H9 (cell line): ENCODE measurements at regions not wholly inside any gene's neighbourhood (a gene's known extent, or its start where the extent isn't known, plus 50 kb on each side); places are given as distances from the start of the nearest gene placed in this dataset.

Experiments
- DNase-seq: peaks from one replicate; pipeline ENCODE4 v3.0.0-alpha.2; 2017
- H2AFZ ChIP-seq: one replicate; pipeline ENCODE4 v1.6.1; 2013; ENCODE audit warnings: mild to moderate bottlenecking, low read length, control low read depth, moderate library complexity
- H2AK5ac ChIP-seq: 2 replicates; pipeline ENCODE4 v1.6.1; 2013; ENCODE audit warnings: low read length, control low read depth, mixed read lengths; ENCODE audit not compliant: insufficient read length
- H2BK120ac ChIP-seq: one replicate; pipeline ENCODE4 v1.6.1; 2013; ENCODE audit warnings: low read depth, mild to moderate bottlenecking, low read length, control low read depth, inconsistent platforms; ENCODE audit not compliant: poor library complexity, severe bottlenecking
- H2BK12ac ChIP-seq: 2 replicates; pipeline ENCODE4 v1.6.1; 2013; ENCODE audit warnings: low read length, control low read depth, mixed read lengths, low read depth; ENCODE audit not compliant: insufficient read length
- H2BK15ac ChIP-seq: 2 replicates; pipeline ENCODE4 v1.6.1; 2013; ENCODE audit warnings: low read depth, low read length, control low read depth
- H2BK20ac ChIP-seq: one replicate; pipeline ENCODE4 v1.6.1; 2013; ENCODE audit warnings: low read depth, mild to moderate bottlenecking, low read length, control low read depth, inconsistent platforms; ENCODE audit not compliant: poor library complexity, severe bottlenecking
- H2BK5ac ChIP-seq: 2 replicates; pipeline ENCODE4 v1.6.1; 2013; ENCODE audit warnings: low read length, control low read depth, mixed read lengths; ENCODE audit not compliant: insufficient read length
- H3K14ac ChIP-seq: 2 replicates; pipeline ENCODE4 v1.6.1; 2013; ENCODE audit warnings: low read length, control low read depth; ENCODE audit not compliant: insufficient read depth
- H3K18ac ChIP-seq: 2 replicates; pipeline ENCODE4 v1.6.1; 2013; ENCODE audit warnings: low read depth, mild to moderate bottlenecking, mixed read lengths, low read length, control low read depth; ENCODE audit not compliant: insufficient read length
- H3K23ac ChIP-seq: 2 replicates; pipeline ENCODE4 v1.6.1; 2013; ENCODE audit warnings: low read length, control low read depth, mixed read lengths, low read depth; ENCODE audit not compliant: insufficient read length
- H3K23me2 ChIP-seq: 2 replicates; pipeline ENCODE4 v1.6.1; 2013; ENCODE audit warnings: low read depth, mild to moderate bottlenecking, mixed read lengths, low read length, control low read depth; ENCODE audit not compliant: insufficient read length, poor library complexity, severe bottlenecking
- H3K27ac ChIP-seq: 2 replicates; pipeline ENCODE4 v1.5.1; 2013; ENCODE audit warnings: low read length, control low read depth, mixed read lengths, low read depth; ENCODE audit not compliant: insufficient read length
- H3K27me3 ChIP-seq: 2 replicates; pipeline ENCODE4 v1.6.1; 2013; ENCODE audit warnings: low read length, control low read depth, inconsistent platforms; ENCODE audit not compliant: insufficient read depth
- H3K4ac ChIP-seq: 2 replicates; pipeline ENCODE4 v1.6.1; 2013; ENCODE audit warnings: low read depth, mild to moderate bottlenecking, control low read depth, inconsistent platforms, low read length, moderate library complexity
- H3K4me1 ChIP-seq: 2 replicates; pipeline ENCODE4 v1.6.1; 2013; ENCODE audit warnings: low read length, control low read depth, inconsistent platforms; ENCODE audit not compliant: insufficient read depth
- H3K4me2 ChIP-seq: 2 replicates; pipeline ENCODE4 v1.6.1; 2013; ENCODE audit warnings: low read length, control low read depth, mixed read lengths; ENCODE audit not compliant: insufficient read length, insufficient read depth
- H3K56ac ChIP-seq: 2 replicates; pipeline ENCODE4 v1.6.1; 2013; ENCODE audit warnings: low read depth, mild to moderate bottlenecking, mixed read lengths, low read length, control low read depth; ENCODE audit not compliant: insufficient read length
- H3K79me1 ChIP-seq: 2 replicates; pipeline ENCODE4 v1.6.1; 2013; ENCODE audit warnings: low read depth, mild to moderate bottlenecking, moderate library complexity, low read length, control low read depth, inconsistent platforms; ENCODE audit not compliant: insufficient read depth, poor library complexity, severe bottlenecking
- H3K79me2 ChIP-seq: 2 replicates; pipeline ENCODE4 v1.6.1; 2013; ENCODE audit warnings: low read length, control low read depth, inconsistent platforms; ENCODE audit not compliant: insufficient read depth
- H3K9ac ChIP-seq: 2 replicates; pipeline ENCODE4 v1.6.1; 2013; ENCODE audit warnings: low read length, control low read depth, mixed read lengths; ENCODE audit not compliant: insufficient read length; ENCODE audit errors: extremely low read depth
- H3K9me3 ChIP-seq: one replicate; pipeline ENCODE4 v1.6.1; 2013; ENCODE audit warnings: low read depth, low read length, inconsistent platforms; ENCODE audit not compliant: control insufficient read depth
- H3T11ph ChIP-seq: one replicate; pipeline ENCODE4 v1.6.1; 2013; ENCODE audit warnings: mild to moderate bottlenecking, low read length, control low read depth, inconsistent platforms
- H4K20me1 ChIP-seq: one replicate; pipeline ENCODE4 v1.6.1; 2013; ENCODE audit not compliant: control insufficient read depth, insufficient read length, insufficient read depth
- H4K5ac ChIP-seq: 2 replicates; pipeline ENCODE4 v1.6.1; 2013; ENCODE audit warnings: low read depth, mild to moderate bottlenecking, mixed read lengths, low read length, control low read depth; ENCODE audit not compliant: insufficient read length
- H4K8ac ChIP-seq: replicated peaks from 2 replicates; pipeline ENCODE4 v1.6.1; 2013; ENCODE audit warnings: low read length, control low read depth, mixed read lengths, low read depth; ENCODE audit not compliant: insufficient read length
- H4K91ac ChIP-seq: 2 replicates; pipeline ENCODE4 v1.6.1; 2013; ENCODE audit warnings: low read depth, mild to moderate bottlenecking, moderate library complexity, mixed read lengths, low read length, control low read depth; ENCODE audit not compliant: insufficient read length
- H3K27ac Mint-ChIP-seq, 3 experiments: 2 replicates in 2 of 3; 3 replicates in 1 of 3; pipeline ENCODE4 v1.8.0; 2020 to 2021; ENCODE audit warnings: mixed read lengths in 3 of 3, mild to moderate bottlenecking in 1 of 3, moderate library complexity in 1 of 3
- H3K27me3 Mint-ChIP-seq: 2 replicates; pipeline ENCODE4 v1.8.0; 2021; ENCODE audit warnings: low read depth, mild to moderate bottlenecking, moderate library complexity, mixed read lengths
- H3K36me3 Mint-ChIP-seq, 3 experiments: 2 replicates in 2 of 3; 3 replicates in 1 of 3; pipeline ENCODE4 v1.8.0; 2020 to 2021; ENCODE audit warnings: low read depth in 3 of 3, mixed read lengths in 3 of 3; ENCODE audit not compliant: insufficient read depth in 1 of 3
- H3K4me1 Mint-ChIP-seq, 2 experiments: 2 replicates each; pipeline ENCODE4 v1.8.0; 2020; ENCODE audit warnings: mixed read lengths in 2 of 2
- H3K4me3 Mint-ChIP-seq, 2 experiments: 2 replicates in 1 of 2; 3 replicates in 1 of 2; pipeline ENCODE4 v1.8.0; 2020 to 2021; ENCODE audit warnings: mild to moderate bottlenecking in 2 of 2, mixed read lengths in 2 of 2, moderate library complexity in 1 of 2
- H3K9me3 Mint-ChIP-seq, 2 experiments: 2 replicates in 1 of 2; 3 replicates in 1 of 2; pipeline ENCODE4 v1.8.0; 2020; ENCODE audit warnings: mild to moderate bottlenecking in 2 of 2, mixed read lengths in 2 of 2, moderate library complexity in 1 of 2
- CTCF ChIP-seq: fragments of 200-600 bp; sonication (generic); conservative IDR thresholded peaks from 3 replicates; pipeline ENCODE4 v1.8.0; 2021; ENCODE audit warnings: antibody characterized with exemption, mild to moderate bottlenecking

- no peak for TF ChIP-seq CTCF
- Histone ChIP-seq H4K20me1 (no peaks in the 10 kb centered on the region), H3K18ac (no peak overlapping the region), H4K91ac (no peak overlapping the region), H3K79me2 (no peaks in the 10 kb centered on the region), H3K27me3 (no peaks in the 10 kb centered on the region), H2BK5ac (no peak overlapping the region), H3K79me1 (no peaks in the 10 kb centered on the region), H3K4ac (no peak overlapping the region), H4K8ac (no peak overlapping the region), H3K14ac (no peak overlapping the region), H2AK5ac (no peak overlapping the region), H2AFZ (no peak overlapping the region), H3K4me2 (no peak overlapping the region), H3K23ac (no peak overlapping the region), H3K27ac (no peak overlapping the region), H2BK12ac (no peak overlapping the region), H3K4me1 (no peaks in the 10 kb centered on the region), H4K5ac (no peak overlapping the region), H3K9ac (no peak overlapping the region), H2BK120ac (no peak overlapping the region), H3K23me2 (no peaks in the 10 kb centered on the region), H2BK15ac (no peak overlapping the region), H3T11ph (no peak overlapping the region), H2BK20ac (no peak overlapping the region), H3K56ac (no peak overlapping the region), H3K9me3 (no peaks in the 10 kb centered on the region)
- no peak overlapping the region for H3K27ac Mint-ChIP-seq
- no peaks in the 10 kb centered on the region for H3K36me3 Mint-ChIP-seq
- no peaks in the 10 kb centered on the region for H3K9me3 Mint-ChIP-seq
- no peak for DNase-seq
- peaks cover 0 to 6% of the 10 kb centered on the region in 2 experiments; a peak in 1 of 4 replicates for H3K4me1 Mint-ChIP-seq
- H3K27me3 Mint-ChIP-seq, result no peaks in the 10 kb centered on the region
- no peak overlapping the region for H3K4me3 Mint-ChIP-seq
These were observed 654.9 kb upstream of the SYT4 start for GRCh38 chr18:43932140-43932539.
